Bronchial epithelial cell (primary cell): ENCODE measurements at regions not wholly inside any gene's neighbourhood (a gene's known extent, or its start where the extent isn't known, plus 50 kb on each side); places are given as distances from the start of the nearest gene placed in this dataset.
A peak's percentile ranks its signal among the peaks of the same experiment; 100 is the strongest.

Experiments
- DNase-seq: peaks from one replicate; pipeline ENCODE4 v3.0.0-alpha.2; 2010; ENCODE audit warnings: low read depth
- FAIRE-seq: peaks from 2 replicates; lab custom pipeline; 2011; peaks lifted over from hg19 to GRCh38; lab: Jason Lieb, UNC
- H3K27me3 ChIP-seq: 2 replicates; pipeline ENCODE4 v1.5.1; 2011; ENCODE audit warnings: low read length; ENCODE audit not compliant: control insufficient read depth, insufficient read depth
- H3K36me3 ChIP-seq: 2 replicates; pipeline ENCODE4 v1.5.1; 2011; ENCODE audit warnings: low read length; ENCODE audit not compliant: control insufficient read depth, insufficient read depth
- H3K4me3 ChIP-seq: 2 replicates; pipeline ENCODE4 v1.5.1; 2011; ENCODE audit warnings: mild to moderate bottlenecking, low read depth, low read length, control low read depth
- CTCF ChIP-seq: IDR thresholded peaks from 2 replicates; pipeline ENCODE4 v1.5.1; 2011; ENCODE audit warnings: mild to moderate bottlenecking, moderate library complexity, low read length, control low read depth, inconsistent platforms; ENCODE audit not compliant: insufficient read depth, severe bottlenecking

- FAIRE-seq (no peak), DNase-seq (peak; percentile 5)
- H3K4me3 ChIP-seq = no peak overlapping the region
- TF ChIP-seq CTCF = no peak
- H3K36me3 ChIP-seq = no peaks in the 10 kb centered on the region
- H3K27me3 ChIP-seq = no peaks in the 10 kb centered on the region
These were observed 901.0 kb downstream of the FAT4 start for GRCh38 chr4:126215759-126216158.

GRCh38 chr4:126216611-126217010, 901.9 kb downstream of the FAT4 start:
- Histone ChIP-seq H3K4me3 (no peak overlapping the region), H3K36me3 (no peaks in the 10 kb centered on the region), H3K27me3 (no peaks in the 10 kb centered on the region)
- TF ChIP-seq CTCF = no peak
- no peak for DNase-seq
- FAIRE-seq = no peak

GRCh38 chr4:126221282-126221681, 906.5 kb downstream of the FAT4 start:
- TF ChIP-seq CTCF = no peak
- Histone ChIP-seq H3K27me3 (no peaks in the 10 kb centered on the region), H3K36me3 (no peaks in the 10 kb centered on the region), H3K4me3 (no peak overlapping the region)
- DNase-seq = no peak
- no peak for FAIRE-seq

GRCh38 chr4:126221717-126222340, 907.1 kb downstream of the FAT4 start:
- DNase-seq (no peak), FAIRE-seq (no peak)
- no peaks in the 10 kb centered on the region for H3K27me3 ChIP-seq
- H3K4me3 ChIP-seq = no peak overlapping the region
- TF ChIP-seq CTCF = no peak
- H3K36me3 ChIP-seq = no peaks in the 10 kb centered on the region

- FAIRE-seq (no peak), DNase-seq (peak; percentile 51)
- Histone ChIP-seq H3K36me3 (no peaks in the 10 kb centered on the region), H3K27me3 (no peaks in the 10 kb centered on the region), H3K4me3 (no peak overlapping the region)
- peak; percentile 43 for TF ChIP-seq CTCF
These were observed 909.1 kb downstream of the FAT4 start for GRCh38 chr4:126223784-126224407.

GRCh38 chr4:126227428-126227827, 912.7 kb downstream of the FAT4 start:
- no peak for TF ChIP-seq CTCF
- DNase-seq (no peak), FAIRE-seq (no peak)
- Histone ChIP-seq H3K27me3 (no peaks in the 10 kb centered on the region), H3K36me3 (no peaks in the 10 kb centered on the region), H3K4me3 (no peak overlapping the region)
